NCI-H2196 (cell line): ENCODE measurements at regions not wholly inside any gene's neighbourhood (a gene's known extent, or its start where the extent isn't known, plus 50 kb on each side); places are given as distances from the start of the nearest gene placed in this dataset.
"Not testable (repeated sequence)": the region's sequence is repeated elsewhere in the genome, so short reads cannot be mapped to it uniquely, and the experiment has no call there.

Source experiments
- DNase-seq: peaks from one replicate; lab custom pipeline; 2025; ENCODE audit not compliant: unreplicated experiment; lab: John Stamatoyannopoulos, UW

- DNase-seq = no peak
Measured at GRCh38 chrX:97995834-97996233, 1112.1 kb downstream of the RPA4 start.

GRCh38 chrX:98028691-98029090 is 1145.0 kb downstream of the RPA4 start:
- no peak for DNase-seq

- DNase-seq = no peak
Measured at GRCh38 chrX:98029861-98030260, 1146.2 kb downstream of the RPA4 start.

- no peak for DNase-seq
Measured at GRCh38 chrX:98057176-98057575, 1173.5 kb downstream of the RPA4 start.

- no peak for DNase-seq
Measured at GRCh38 chrX:98065151-98065550, 1181.4 kb downstream of the RPA4 start.

- DNase-seq = no peak
Measured at GRCh38 chrX:98067611-98068010, 1183.9 kb downstream of the RPA4 start.

GRCh38 chrX:98068024-98068580 is 1184.4 kb downstream of the RPA4 start:
- no peak for DNase-seq

GRCh38 chrX:98071331-98071730 is 1187.6 kb downstream of the RPA4 start:
- DNase-seq = no peak

- no peak for DNase-seq
Measured at GRCh38 chrX:98077440-98077839, 1193.7 kb downstream of the RPA4 start.

- DNase-seq = no peak
Measured at GRCh38 chrX:98111684-98112083, 1228.0 kb downstream of the RPA4 start.

- no peak for DNase-seq
Measured at GRCh38 chrX:98114021-98114420, 1230.3 kb downstream of the RPA4 start.

GRCh38 chrX:98141466-98141865 is 1257.8 kb downstream of the RPA4 start:
- no peak for DNase-seq

GRCh38 chrX:98191003-98191402 is 1307.3 kb downstream of the RPA4 start:
- DNase-seq = no peak

GRCh38 chrX:98194036-98194435 is 1310.3 kb downstream of the RPA4 start:
- no peak for DNase-seq

- DNase-seq = no peak
Measured at GRCh38 chrX:98203800-98204199, 1320.1 kb downstream of the RPA4 start.

GRCh38 chrX:98207947-98208346 is 1324.2 kb downstream of the RPA4 start:
- DNase-seq = no peak

- no peak for DNase-seq
Measured at GRCh38 chrX:98231003-98231402, 1347.3 kb downstream of the RPA4 start.

- not testable (repeated sequence) for DNase-seq
Measured at GRCh38 chrX:98240061-98240460, 1356.4 kb downstream of the RPA4 start.

- no peak for DNase-seq
Measured at GRCh38 chrX:98263135-98263534, 1379.4 kb downstream of the RPA4 start.

- no peak for DNase-seq
Measured at GRCh38 chrX:98289726-98290125, 1406.0 kb downstream of the RPA4 start.

- no peak for DNase-seq
Measured at GRCh38 chrX:98294310-98294709, 1410.6 kb downstream of the RPA4 start.

- no peak for DNase-seq
Measured at GRCh38 chrX:98296129-98296528, 1412.4 kb downstream of the RPA4 start.

- DNase-seq = no peak
Measured at GRCh38 chrX:98299785-98300184, 1416.1 kb downstream of the RPA4 start.

- not testable (repeated sequence) for DNase-seq
Measured at GRCh38 chrX:98300536-98300935, 1416.8 kb downstream of the RPA4 start.
